ENCODE measurements at regions not wholly inside any gene's neighbourhood (a gene's known extent, or its start where the extent isn't known, plus 50 kb on each side); places are given as distances from the start of the nearest gene placed in this dataset.
"Not testable (repeated sequence)": the region's sequence is repeated elsewhere in the genome, so short reads cannot be mapped to it uniquely, and the experiment has no call there.

- intact Hi-C loops (cut with DNase I), result no loop called here
Measured at GRCh38 chr7:84895563-84895962, 291.3 kb downstream of the SEMA3D start.

GRCh38 chr7:84883570-84883969, 303.3 kb downstream of the SEMA3D start:
- DNase-seq; intact Hi-C loops (cut with DNase I): not testable (repeated sequence)

More at GRCh38 chr7:84895563-84895962, 291.3 kb downstream of the SEMA3D start:
- no peak for DNase-seq

GRCh38 chr7:84880326-84880997, 306.4 kb downstream of the SEMA3D start:
- intact Hi-C loops (cut with DNase I); DNase-seq: not testable (repeated sequence)

GRCh38 chr7:84879570-84880325, 307.1 kb downstream of the SEMA3D start:
- intact Hi-C loops (cut with DNase I), result no loop called here
- DNase-seq, result no peak

- DNase-seq, result no peak
- intact Hi-C loops (cut with DNase I), result no loop called here
Measured at GRCh38 chr7:84877943-84878570, 308.8 kb downstream of the SEMA3D start.

GRCh38 chr7:84876061-84876821, 310.6 kb downstream of the SEMA3D start:
- DNase-seq, result no peak
- intact Hi-C loops (cut with DNase I), result no loop called here

GRCh38 chr7:84865560-84865959, 321.3 kb downstream of the SEMA3D start:
- intact Hi-C loops (cut with DNase I), result no loop called here
- DNase-seq, result no peak

- DNase-seq, result no peak
- intact Hi-C loops (cut with DNase I), result no loop called here
Measured at GRCh38 chr7:84857336-84857735, 329.5 kb downstream of the SEMA3D start.

- intact Hi-C loops (cut with DNase I), result no loop called here
- DNase-seq, result no peak
Measured at GRCh38 chr7:84855758-84856157, 331.1 kb downstream of the SEMA3D start.

GRCh38 chr7:84848974-84849372, 337.9 kb downstream of the SEMA3D start:
- DNase-seq; intact Hi-C loops (cut with DNase I): not testable (repeated sequence)

- DNase-seq, result no peak
- intact Hi-C loops (cut with DNase I), result no loop called here
Measured at GRCh38 chr7:84848219-84848973, 338.5 kb downstream of the SEMA3D start.

- intact Hi-C loops (cut with DNase I), result no loop called here
- DNase-seq, result no peak
Measured at GRCh38 chr7:84847790-84848189, 339.1 kb downstream of the SEMA3D start.

- intact Hi-C loops (cut with DNase I), result no loop called here
- DNase-seq, result no peak
Measured at GRCh38 chr7:84847038-84847437, 339.8 kb downstream of the SEMA3D start.

GRCh38 chr7:84845971-84846370, 340.9 kb downstream of the SEMA3D start:
- no peak for DNase-seq
- intact Hi-C loops (cut with DNase I), result no loop called here

GRCh38 chr7:84844771-84845170, 342.1 kb downstream of the SEMA3D start:
- intact Hi-C loops (cut with DNase I), result no loop called here
- DNase-seq, result no peak

GRCh38 chr7:84841809-84842208, 345.0 kb downstream of the SEMA3D start:
- intact Hi-C loops (cut with DNase I), result no loop called here

GRCh38 chr7:84838857-84839256, 348.0 kb downstream of the SEMA3D start:
- intact Hi-C loops (cut with DNase I), result no loop called here
- no peak for DNase-seq

More at GRCh38 chr7:84841809-84842208, 345.0 kb downstream of the SEMA3D start:
- no peak for DNase-seq

- intact Hi-C loops (cut with DNase I), result no loop called here
- no peak for DNase-seq
Measured at GRCh38 chr7:84837405-84837804, 349.5 kb downstream of the SEMA3D start.

GRCh38 chr7:84829719-84830118, 357.1 kb downstream of the SEMA3D start:
- intact Hi-C loops (cut with DNase I), result no loop called here
- DNase-seq, result no peak
